Duodenal mucosa (tissue), 2 donors: ENCODE measurements at regions not wholly inside any gene's neighbourhood (a gene's known extent, or its start where the extent isn't known, plus 50 kb on each side); places are given as distances from the start of the nearest gene placed in this dataset.

ENCODE experiments used
- H3K27ac ChIP-seq: one replicate; pipeline ENCODE4 v1.7.0; 2013; ENCODE audit warnings: low read depth, low read length
- H3K27me3 ChIP-seq, 2 donors: one replicate each; pipeline ENCODE4 v1.7.0; 2013; ENCODE audit warnings: low read length in 2 of 2, control low read depth in 1 of 2; ENCODE audit not compliant: insufficient read depth in 2 of 2, control insufficient read depth in 1 of 2
- H3K36me3 ChIP-seq, 2 donors: one replicate each; pipeline ENCODE4 v1.7.0; 2013; ENCODE audit warnings: low read length in 2 of 2, control low read depth in 1 of 2; ENCODE audit not compliant: insufficient read depth in 2 of 2, control insufficient read depth in 1 of 2
- H3K4me1 ChIP-seq, 2 donors: one replicate each; pipeline ENCODE4 v1.7.0; 2013; ENCODE audit warnings: low read length in 2 of 2, control low read depth in 1 of 2; ENCODE audit not compliant: insufficient read depth in 2 of 2, control insufficient read depth in 1 of 2
- H3K4me3 ChIP-seq, 2 donors: one replicate each; pipeline ENCODE4 v1.7.0; 2013; ENCODE audit warnings: low read length in 2 of 2, low read depth in 1 of 2
- H3K9ac ChIP-seq, 2 donors: one replicate each; pipeline ENCODE4 v1.7.0; 2013; ENCODE audit warnings: low read length in 2 of 2, low read depth in 1 of 2
- H3K9me3 ChIP-seq, 2 donors: one replicate each; pipeline ENCODE4 v1.7.0; 2013; ENCODE audit warnings: low read length in 2 of 2, control low read depth in 1 of 2; ENCODE audit not compliant: control insufficient read depth in 1 of 2

DNA sequence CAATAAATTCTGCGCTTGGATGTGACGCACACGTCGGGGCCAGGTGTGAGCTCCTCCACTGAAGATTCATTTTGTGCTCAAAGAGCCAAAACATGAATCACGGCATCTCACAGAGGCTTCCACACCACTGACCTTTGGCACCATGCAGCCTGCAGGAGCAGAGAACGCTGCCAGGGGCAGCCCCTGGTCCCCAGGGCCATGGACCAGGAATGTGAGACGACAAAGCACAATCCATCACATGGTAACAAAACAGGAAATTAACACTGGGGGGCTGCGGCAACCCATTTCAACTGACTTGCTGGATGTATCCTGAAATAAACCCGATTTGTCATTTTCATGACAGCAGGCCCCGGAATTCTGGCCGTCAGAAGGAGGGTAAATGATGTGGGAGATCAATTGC is 167.5 kb upstream of the IGF1R start:
- no peak overlapping the region for H3K27ac ChIP-seq
- no peak overlapping the region for H3K9ac ChIP-seq
- peaks cover 4 to 18% of the 10 kb centered on the region in 2 donors for H3K9me3 ChIP-seq
- no peaks in the 10 kb centered on the region for H3K27me3 ChIP-seq
- H3K36me3 ChIP-seq: no peaks in the 10 kb centered on the region
- no peak overlapping the region for H3K4me3 ChIP-seq
- no peaks in the 10 kb centered on the region for H3K4me1 ChIP-seq

- H3K9ac ChIP-seq: no peak overlapping the region
- H3K27me3 ChIP-seq: no peaks in the 10 kb centered on the region
- no peaks in the 10 kb centered on the region for H3K4me1 ChIP-seq
- H3K9me3 ChIP-seq: peaks cover 0 to 7% of the 10 kb centered on the region in 2 donors
- no peak overlapping the region for H3K4me3 ChIP-seq
- no peaks in the 10 kb centered on the region for H3K36me3 ChIP-seq
- no peak overlapping the region for H3K27ac ChIP-seq
Measured at GRCh38 chr15:98483575-98484130, 164.7 kb upstream of the IGF1R start.

DNA sequence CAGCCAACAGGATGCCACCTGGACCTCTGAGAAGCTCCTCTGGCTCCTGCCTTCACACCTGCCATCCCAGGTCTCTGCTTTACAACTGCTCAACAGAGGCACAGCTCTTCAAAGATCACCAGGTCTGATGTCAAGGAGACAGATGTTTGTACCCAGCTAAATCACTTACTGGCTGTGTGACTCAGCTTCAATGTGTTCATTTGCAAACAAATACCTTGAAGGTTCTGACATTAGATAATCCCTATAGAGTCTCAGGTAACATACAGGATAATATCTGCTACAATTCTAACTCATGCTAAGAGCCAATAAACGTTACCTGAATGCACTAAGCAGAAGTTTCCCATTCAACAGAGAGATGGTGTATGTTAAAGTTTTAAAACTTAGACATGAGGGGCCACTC is 163.4 kb upstream of the IGF1R start:
- Histone ChIP-seq H3K4me3 (no peak overlapping the region), H3K27me3 (no peaks in the 10 kb centered on the region), H3K9ac (no peak overlapping the region), H3K4me1 (no peaks in the 10 kb centered on the region), H3K36me3 (no peaks in the 10 kb centered on the region), H3K27ac (no peak overlapping the region), H3K9me3 (peaks cover 0 to 7% of the 10 kb centered on the region in 2 donors)

DNA sequence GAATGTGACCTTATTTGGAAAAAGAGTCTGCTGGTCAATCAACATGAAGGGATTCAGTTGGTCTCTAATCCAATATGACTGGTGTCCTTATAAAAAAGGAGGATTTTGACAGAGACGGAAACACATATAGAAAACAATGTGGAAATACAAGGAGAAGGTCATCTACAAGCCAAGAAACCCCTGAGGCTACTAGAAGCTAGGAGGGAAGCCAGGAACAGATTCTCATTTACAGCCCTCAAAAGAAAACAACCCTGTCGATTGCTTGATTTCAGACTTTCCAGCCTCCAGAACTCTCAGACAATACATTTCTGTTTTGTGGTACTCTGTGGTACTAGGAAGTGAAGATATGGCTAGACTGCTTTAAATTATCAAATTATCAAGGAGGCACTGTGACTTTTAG is 162.9 kb upstream of the IGF1R start:
- no peaks in the 10 kb centered on the region for H3K27me3 ChIP-seq
- peaks cover 0 to 7% of the 10 kb centered on the region in 2 donors for H3K9me3 ChIP-seq
- H3K9ac ChIP-seq: no peak overlapping the region
- H3K27ac ChIP-seq: no peak overlapping the region
- no peaks in the 10 kb centered on the region for H3K36me3 ChIP-seq
- no peaks in the 10 kb centered on the region for H3K4me1 ChIP-seq
- no peak overlapping the region for H3K4me3 ChIP-seq

DNA sequence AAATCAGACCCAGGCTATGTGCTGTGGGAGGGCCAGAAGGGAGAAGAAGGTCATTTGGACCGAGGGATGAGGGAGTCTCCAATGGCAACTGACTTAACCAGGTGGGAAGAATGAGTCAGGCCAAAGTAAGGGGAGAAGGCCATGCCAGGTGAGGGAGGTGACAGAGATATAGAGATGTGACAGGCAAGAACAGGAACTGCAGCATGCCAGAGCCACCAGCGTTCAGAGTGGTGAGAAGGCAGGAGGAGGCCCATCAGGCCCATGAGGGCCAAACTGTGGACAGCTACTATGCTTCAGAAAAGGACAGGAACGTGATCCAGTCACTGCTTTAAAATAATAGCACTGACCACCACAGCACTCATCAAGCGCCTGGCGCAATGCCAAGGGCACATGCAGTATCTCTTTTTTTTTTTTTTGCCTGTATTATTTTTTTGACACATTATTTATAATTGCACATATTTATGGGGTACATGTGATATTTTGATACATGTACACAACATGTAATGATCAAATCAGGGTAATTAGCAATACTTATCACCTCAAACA is 154.3 kb upstream of the IGF1R start:
- H3K9ac ChIP-seq: no peak overlapping the region
- H3K4me1 ChIP-seq: no peaks in the 10 kb centered on the region
- no peaks in the 10 kb centered on the region for H3K36me3 ChIP-seq
- H3K9me3 ChIP-seq: peaks cover 2 to 11% of the 10 kb centered on the region in 2 donors
- H3K27ac ChIP-seq: no peak overlapping the region
- no peaks in the 10 kb centered on the region for H3K27me3 ChIP-seq
- no peak overlapping the region for H3K4me3 ChIP-seq

GRCh38 chr15:98501192-98501591 is 147.1 kb upstream of the IGF1R start:
- Histone ChIP-seq H3K9me3 (peaks cover 3 to 7% of the 10 kb centered on the region in 2 donors), H3K36me3 (no peaks in the 10 kb centered on the region), H3K9ac (no peak overlapping the region), H3K27me3 (peaks cover 0 to 3% of the 10 kb centered on the region in 2 donors), H3K4me1 (no peaks in the 10 kb centered on the region), H3K27ac (no peak overlapping the region), H3K4me3 (no peak overlapping the region)

- H3K9me3 ChIP-seq: peaks cover 3 to 7% of the 10 kb centered on the region in 2 donors
- H3K4me3 ChIP-seq: no peak overlapping the region
- H3K36me3 ChIP-seq: no peaks in the 10 kb centered on the region
- H3K9ac ChIP-seq: no peak overlapping the region
- H3K27me3 ChIP-seq: peaks cover 0 to 3% of the 10 kb centered on the region in 2 donors
- H3K4me1 ChIP-seq: no peaks in the 10 kb centered on the region
- no peak overlapping the region for H3K27ac ChIP-seq
Measured at GRCh38 chr15:98501632-98502031, 146.7 kb upstream of the IGF1R start.

DNA sequence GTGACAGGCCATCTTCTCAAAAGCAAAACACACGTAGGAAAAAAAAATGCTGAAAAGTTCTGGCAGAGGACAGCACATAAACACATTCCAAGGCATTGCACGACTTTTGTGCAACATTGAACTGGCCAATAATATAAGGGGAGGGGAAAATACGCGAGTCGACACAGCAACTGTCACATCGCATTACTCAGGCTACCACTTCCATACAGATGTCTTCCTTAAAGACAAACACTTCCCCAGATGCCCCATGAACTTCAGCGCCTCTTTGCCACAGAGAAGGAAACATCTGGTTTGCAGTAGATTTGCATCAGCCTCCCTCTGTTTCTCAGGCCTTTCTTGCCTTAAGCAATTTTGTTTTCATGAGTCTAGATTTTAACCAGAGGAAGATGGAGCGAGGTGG is 144.4 kb upstream of the IGF1R start:
- Histone ChIP-seq H3K9me3 (peaks cover 3% of the 10 kb centered on the region in 2 donors), H3K4me3 (no peak overlapping the region), H3K9ac (no peak overlapping the region), H3K36me3 (no peaks in the 10 kb centered on the region), H3K27ac (no peak overlapping the region), H3K27me3 (peaks cover 0 to 3% of the 10 kb centered on the region in 2 donors), H3K4me1 (no peaks in the 10 kb centered on the region)

- Histone ChIP-seq H3K27ac (no peak overlapping the region), H3K9me3 (peaks cover 0 to 3% of the 10 kb centered on the region in 2 donors), H3K9ac (no peak overlapping the region), H3K27me3 (peaks cover 0 to 3% of the 10 kb centered on the region in 2 donors), H3K4me1 (no peaks in the 10 kb centered on the region), H3K36me3 (no peaks in the 10 kb centered on the region), H3K4me3 (no peak overlapping the region)
Measured at GRCh38 chr15:98504998-98505397, 143.3 kb upstream of the IGF1R start.

GRCh38 chr15:98505611-98506031 is 142.7 kb upstream of the IGF1R start:
- no peaks in the 10 kb centered on the region for H3K36me3 ChIP-seq
- H3K27me3 ChIP-seq: peaks cover 0 to 3% of the 10 kb centered on the region in 2 donors
- H3K9me3 ChIP-seq: no peaks in the 10 kb centered on the region
- H3K27ac ChIP-seq: no peak overlapping the region
- H3K4me3 ChIP-seq: no peak overlapping the region
- H3K9ac ChIP-seq: no peak overlapping the region
- no peaks in the 10 kb centered on the region for H3K4me1 ChIP-seq
